BLaER1 treated with 17β-estradiol and CSF1 and Interleukin-3, amounts not matched to agents 10 nM and 100 nM (cell line): ENCODE measurements at regions not wholly inside any gene's neighbourhood (a gene's known extent, or its start where the extent isn't known, plus 50 kb on each side); places are given as distances from the start of the nearest gene placed in this dataset.

Experiments used
- H3K27ac ChIP-seq, 11 experiments: shearing (Covaris generic); formaldehyde crosslinking; 2 replicates each; pipeline ENCODE4 v1.8.1; 2022
- H3K27me3 ChIP-seq, 11 experiments: shearing (Covaris generic); formaldehyde crosslinking; 2 replicates each; pipeline ENCODE4 v1.8.1; 2022
- H3K36me3 ChIP-seq, 11 experiments: shearing (Covaris generic); formaldehyde crosslinking; 2 replicates each; pipeline ENCODE4 v1.8.1; 2022
- H3K4me1 ChIP-seq, 10 experiments: shearing (Covaris generic); formaldehyde crosslinking; 2 replicates each; pipeline ENCODE4 v1.8.1; 2022
- H3K4me2 ChIP-seq, 11 experiments: shearing (Covaris generic); formaldehyde crosslinking; 2 replicates each; pipeline ENCODE4 v1.8.1; 2022
- H3K4me3 ChIP-seq, 10 experiments: shearing (Covaris generic); formaldehyde crosslinking; 2 replicates each; pipeline ENCODE4 v1.8.1; 2022
- H3K9ac ChIP-seq, 11 experiments: shearing (Covaris generic); formaldehyde crosslinking; 2 replicates each; pipeline ENCODE4 v1.8.1; 2022
- H3K9me3 ChIP-seq, 11 experiments: shearing (Covaris generic); formaldehyde crosslinking; replicated peaks in 1 of 11; 2 replicates each; pipeline ENCODE4 v1.8.1; 2022
- H4K20me1 ChIP-seq, 11 experiments: shearing (Covaris generic); formaldehyde crosslinking; 2 replicates each; pipeline ENCODE4 v1.8.1; 2022
- Cebpa-rat ChIP-seq, 11 experiments: shearing (Covaris generic); IDR thresholded peaks; 2 replicates each; pipeline ENCODE4 v1.8.1; 2022

DNA sequence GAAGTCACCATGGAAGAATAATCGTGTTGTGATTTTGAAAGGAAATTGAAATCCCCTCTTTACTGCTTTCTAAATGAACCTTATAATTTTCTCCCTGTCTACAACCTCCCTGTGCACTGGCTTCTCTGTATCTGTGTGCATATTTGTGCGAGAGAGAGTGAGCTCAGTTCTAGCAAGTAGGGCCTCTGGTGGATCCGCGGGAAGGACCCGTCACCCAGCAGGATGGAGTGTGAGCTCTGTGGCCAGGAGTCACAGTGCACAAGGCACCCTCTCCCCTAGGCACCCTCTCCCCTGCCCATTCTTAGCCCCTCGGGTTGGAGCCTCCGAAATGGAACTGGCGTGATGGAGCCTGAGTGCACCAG, 109.0 kb downstream of the TRIM29 start:
- H3K4me2 ChIP-seq, result no peak overlapping the region
- H3K27ac ChIP-seq, result no peak overlapping the region
- H3K9me3 ChIP-seq, result peaks cover 0 to 13% (median 7%) of the 10 kb centered on the region in 11 experiments; a peak in 11 of 22 replicates
- no peak for TF ChIP-seq Cebpa-rat (IDR thresholded peaks at IDR 0.05)
- peaks cover 0 to 4% (median 0%) of the 10 kb centered on the region in 11 experiments; a peak in 1 of 22 replicates for H4K20me1 ChIP-seq
- no peaks in the 10 kb centered on the region for H3K36me3 ChIP-seq
- H3K4me3 ChIP-seq, result no peak overlapping the region
- no peak overlapping the region for H3K9ac ChIP-seq
- peaks cover 10 to 20% (median 15%) of the 10 kb centered on the region in 11 experiments for H3K27me3 ChIP-seq
- H3K4me1 ChIP-seq, result peaks cover 0 to 17% (median 8%) of the 10 kb centered on the region in 10 experiments; a peak in 8 of 20 replicates

DNA sequence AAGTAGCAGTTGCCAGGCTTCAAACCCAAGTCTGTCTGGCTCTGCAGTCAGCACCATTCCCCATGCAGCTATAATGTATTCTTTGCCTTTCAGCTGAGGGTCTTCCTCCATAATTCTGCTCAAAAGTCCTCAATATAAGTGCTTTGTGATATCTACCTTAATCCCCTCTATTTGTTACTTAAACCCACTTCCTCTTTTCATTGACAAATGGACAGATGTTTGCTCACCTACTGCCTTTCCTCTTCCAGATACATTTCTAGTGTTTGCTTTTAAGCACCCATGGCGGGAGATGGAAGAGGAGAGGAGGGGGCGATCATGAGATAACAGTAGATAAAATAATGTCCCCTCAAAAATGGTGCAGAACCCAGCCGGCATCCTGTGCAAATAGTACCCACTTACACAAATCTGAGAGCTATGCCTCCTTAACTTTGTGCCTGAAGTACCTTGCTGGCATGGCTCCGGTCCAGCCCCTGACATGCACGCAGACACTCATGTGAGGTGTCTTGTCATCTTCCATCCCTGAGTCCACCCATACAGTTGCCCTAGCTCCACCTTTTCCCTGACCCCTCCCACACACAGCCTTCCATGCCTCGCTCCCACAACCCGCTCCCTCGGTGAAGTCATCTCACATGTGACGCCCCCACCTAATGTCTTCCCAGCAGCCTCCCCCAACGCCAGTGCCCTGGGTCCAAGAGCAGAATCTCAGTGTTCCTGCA, 109.6 kb downstream of the TRIM29 start:
- Histone ChIP-seq H3K36me3 (no peaks in the 10 kb centered on the region), H3K4me3 (no peak overlapping the region), H3K9me3 (peaks cover 0 to 13% (median 7%) of the 10 kb centered on the region in 11 experiments; a peak in 11 of 22 replicates), H4K20me1 (peaks cover 0 to 4% (median 0%) of the 10 kb centered on the region in 11 experiments; a peak in 1 of 22 replicates), H3K4me1 (peaks cover 0 to 17% (median 8%) of the 10 kb centered on the region in 10 experiments; a peak in 8 of 20 replicates), H3K9ac (no peak overlapping the region), H3K4me2 (no peak overlapping the region), H3K27ac (no peak overlapping the region), H3K27me3 (peaks cover 10 to 20% (median 15%) of the 10 kb centered on the region in 11 experiments)
- no peak for TF ChIP-seq Cebpa-rat (IDR thresholded peaks at IDR 0.05)

GRCh38 chr11:120027546-120028180, 110.2 kb downstream of the TRIM29 start:
- H4K20me1 ChIP-seq, result peaks cover 0 to 4% (median 0%) of the 10 kb centered on the region in 11 experiments; a peak in 1 of 22 replicates
- no peak overlapping the region for H3K27ac ChIP-seq
- no peak overlapping the region for H3K4me3 ChIP-seq
- peaks cover 0 to 13% (median 7%) of the 10 kb centered on the region in 11 experiments; a peak in 11 of 22 replicates for H3K9me3 ChIP-seq
- peak overlapping the region in 7 of 11 experiments; percentile 11 to 33 (median 28); a peak in 6 of 22 replicates for H3K4me2 ChIP-seq
- no peak for TF ChIP-seq Cebpa-rat (IDR thresholded peaks at IDR 0.05)
- H3K9ac ChIP-seq, result no peak overlapping the region
- no peaks in the 10 kb centered on the region for H3K36me3 ChIP-seq
- H3K27me3 ChIP-seq, result peaks cover 10 to 20% (median 15%) of the 10 kb centered on the region in 11 experiments
- H3K4me1 ChIP-seq, result peaks cover 0 to 17% (median 8%) of the 10 kb centered on the region in 10 experiments; a peak in 8 of 20 replicates

GRCh38 chr11:120025606-120026335, 112.1 kb downstream of the TRIM29 start:
- H3K27ac ChIP-seq, result no peak overlapping the region
- peaks cover 0 to 13% (median 7%) of the 10 kb centered on the region in 11 experiments; a peak in 11 of 22 replicates for H3K9me3 ChIP-seq
- no peak overlapping the region for H3K4me2 ChIP-seq
- H3K9ac ChIP-seq, result no peak overlapping the region
- H3K4me3 ChIP-seq, result no peak overlapping the region
- peaks cover 0 to 4% (median 0%) of the 10 kb centered on the region in 11 experiments; a peak in 1 of 22 replicates for H4K20me1 ChIP-seq
- H3K36me3 ChIP-seq, result no peaks in the 10 kb centered on the region
- no peak for TF ChIP-seq Cebpa-rat (IDR thresholded peaks at IDR 0.05)
- peaks cover 10 to 20% (median 15%) of the 10 kb centered on the region in 11 experiments for H3K27me3 ChIP-seq
- H3K4me1 ChIP-seq, result peaks cover 0 to 17% (median 8%) of the 10 kb centered on the region in 10 experiments; a peak in 8 of 20 replicates

DNA sequence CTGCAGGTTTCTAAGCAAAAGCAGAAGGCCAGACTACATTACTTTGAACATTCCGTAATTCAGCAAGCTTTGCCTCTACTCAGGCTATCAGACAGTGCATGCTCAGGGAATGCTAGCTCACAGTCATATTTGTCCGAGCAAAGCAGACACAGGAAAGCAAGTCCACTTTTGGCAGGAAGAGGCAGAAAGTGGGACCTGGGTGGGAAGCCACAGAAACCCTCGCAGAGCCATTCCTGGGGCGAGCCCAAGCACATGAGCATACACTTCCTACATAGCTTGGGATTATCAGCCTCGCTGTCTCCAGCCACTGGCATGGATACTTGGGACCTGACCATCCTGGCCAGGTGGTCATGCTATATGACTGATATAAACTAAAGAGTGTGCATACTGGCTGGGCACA, 113.3 kb downstream of the TRIM29 start:
- no peak overlapping the region for H3K27ac ChIP-seq
- H3K4me3 ChIP-seq, result no peak overlapping the region
- no peak for TF ChIP-seq Cebpa-rat (IDR thresholded peaks at IDR 0.05)
- H3K4me1 ChIP-seq, result peaks cover 0 to 13% (median 7%) of the 10 kb centered on the region in 10 experiments; a peak in 8 of 20 replicates
- H4K20me1 ChIP-seq, result peaks cover 0 to 4% (median 0%) of the 10 kb centered on the region in 11 experiments; a peak in 1 of 22 replicates
- peaks cover 10 to 20% (median 15%) of the 10 kb centered on the region in 11 experiments for H3K27me3 ChIP-seq
- H3K9me3 ChIP-seq, result peaks cover 0 to 13% (median 7%) of the 10 kb centered on the region in 11 experiments; a peak in 11 of 22 replicates
- H3K9ac ChIP-seq, result no peak overlapping the region
- no peaks in the 10 kb centered on the region for H3K36me3 ChIP-seq
- H3K4me2 ChIP-seq, result no peak overlapping the region

GRCh38 chr11:120024046-120024445, 113.9 kb downstream of the TRIM29 start:
- Histone ChIP-seq H4K20me1 (peaks cover 0 to 4% (median 0%) of the 10 kb centered on the region in 11 experiments; a peak in 1 of 22 replicates), H3K4me2 (no peak overlapping the region), H3K4me3 (no peak overlapping the region), H3K27ac (no peak overlapping the region), H3K36me3 (no peaks in the 10 kb centered on the region), H3K9ac (no peak overlapping the region), H3K27me3 (peaks cover 10 to 20% (median 15%) of the 10 kb centered on the region in 11 experiments), H3K4me1 (peaks cover 0 to 13% (median 6%) of the 10 kb centered on the region in 10 experiments; a peak in 6 of 20 replicates), H3K9me3 (peaks cover 0 to 13% (median 7%) of the 10 kb centered on the region in 11 experiments; a peak in 11 of 22 replicates)
- TF ChIP-seq Cebpa-rat (IDR thresholded peaks at IDR 0.05), result no peak

- peaks cover 0 to 13% (median 6%) of the 10 kb centered on the region in 10 experiments; a peak in 6 of 20 replicates for H3K4me1 ChIP-seq
- peaks cover 0 to 13% (median 7%) of the 10 kb centered on the region in 11 experiments; a peak in 11 of 22 replicates for H3K9me3 ChIP-seq
- H3K27me3 ChIP-seq, result peaks cover 10 to 20% (median 15%) of the 10 kb centered on the region in 11 experiments
- no peak for TF ChIP-seq Cebpa-rat (IDR thresholded peaks at IDR 0.05)
- no peak overlapping the region for H3K27ac ChIP-seq
- no peak overlapping the region for H3K4me3 ChIP-seq
- H3K9ac ChIP-seq, result no peak overlapping the region
- no peaks in the 10 kb centered on the region for H3K36me3 ChIP-seq
- peaks cover 0 to 4% (median 0%) of the 10 kb centered on the region in 11 experiments; a peak in 1 of 22 replicates for H4K20me1 ChIP-seq
- H3K4me2 ChIP-seq, result no peak overlapping the region
These were observed 114.4 kb downstream of the TRIM29 start for GRCh38 chr11:120023551-120023950.

DNA sequence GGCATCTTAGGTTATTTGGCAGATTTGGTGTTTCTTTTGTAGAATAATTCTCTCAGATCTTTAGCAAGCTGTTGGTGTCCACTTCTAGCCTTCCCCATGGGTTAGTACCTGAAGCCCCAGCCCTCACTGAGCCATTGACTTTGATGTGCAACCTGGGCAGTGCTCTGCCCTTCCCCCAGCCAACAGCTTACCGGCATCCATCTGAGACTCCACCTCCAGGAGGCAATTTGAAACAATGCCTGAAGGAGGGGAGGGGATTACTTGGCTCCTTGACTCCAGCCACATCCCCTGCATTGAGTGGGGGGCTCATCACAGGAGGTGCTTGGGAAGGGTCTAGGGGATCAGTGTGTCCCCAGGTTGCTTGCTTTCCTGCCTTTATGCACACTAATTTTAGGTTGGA, 114.8 kb downstream of the TRIM29 start:
- peaks cover 0 to 13% (median 7%) of the 10 kb centered on the region in 11 experiments; a peak in 11 of 22 replicates for H3K9me3 ChIP-seq
- H3K4me1 ChIP-seq, result peaks cover 0 to 13% (median 6%) of the 10 kb centered on the region in 10 experiments; a peak in 6 of 20 replicates
- peaks cover 0 to 4% (median 0%) of the 10 kb centered on the region in 11 experiments; a peak in 1 of 22 replicates for H4K20me1 ChIP-seq
- H3K27ac ChIP-seq, result no peak overlapping the region
- no peak overlapping the region for H3K4me3 ChIP-seq
- H3K9ac ChIP-seq, result no peak overlapping the region
- H3K27me3 ChIP-seq, result peaks cover 10 to 20% (median 14%) of the 10 kb centered on the region in 11 experiments
- no peaks in the 10 kb centered on the region for H3K36me3 ChIP-seq
- TF ChIP-seq Cebpa-rat (IDR thresholded peaks at IDR 0.05), result no peak
- H3K4me2 ChIP-seq, result no peak overlapping the region
